PC-9 (cell line): ENCODE measurements at regions not wholly inside any gene's neighbourhood (a gene's known extent, or its start where the extent isn't known, plus 50 kb on each side); places are given as distances from the start of the nearest gene placed in this dataset.

Experiments
- BruUV-seq: library from RNA; stranded (reverse); fragments of 400-500 nt; replicated peaks from 2 replicates; lab custom pipeline; 2021; lab: Mats Ljungman, UMichigan
- CTCF ChIA-PET: fragments of 300-600 bp; sonication (Branson Sonifier 250); formaldehyde crosslinking; loops from one replicate; lab custom pipeline; 2022; ENCODE audit warnings: antibody characterized with exemption; lab: Charles Lee
- POLR2A ChIA-PET: fragments of 300-600 bp; sonication (Branson Sonifier 250); formaldehyde crosslinking; loops from one replicate; lab custom pipeline; 2022; ENCODE audit warnings: antibody characterized with exemption; ENCODE audit not compliant: unreplicated experiment; lab: Charles Lee
- DNase-seq, 2 experiments: peaks; one replicate each; pipeline versions ENCODE4 v3.0.0 to v3.0.0-alpha.2; 2015 to 2022; ENCODE audit warnings: mixed read lengths in 1 of 2
- H2AFZ ChIP-seq: fragments of 200-600 bp; sonication (generic); 2 replicates; pipeline ENCODE4 v1.8.1; 2017; ENCODE audit warnings: antibody characterized with exemption
- H3F3A ChIP-seq: fragments of 200-600 bp; sonication (generic); 2 replicates; pipeline ENCODE4 v1.8.1; 2017; ENCODE audit warnings: antibody characterized with exemption, mild to moderate bottlenecking, low read depth; ENCODE audit not compliant: insufficient read depth
- H3K27ac ChIP-seq: fragments of 200-600 bp; sonication (generic); 2 replicates; pipeline ENCODE4 v1.6.1; 2016; ENCODE audit warnings: mixed run types
- H3K27me3 ChIP-seq: fragments of 200-600 bp; sonication (generic); 2 replicates; pipeline ENCODE4 v1.6.1; 2016; ENCODE audit warnings: low read depth, mixed run types; ENCODE audit not compliant: insufficient read depth
- H3K36me3 ChIP-seq: fragments of 200-600 bp; sonication (generic); 2 replicates; pipeline ENCODE4 v1.6.1; 2016; ENCODE audit warnings: low read depth, mixed run types
- H3K4me1 ChIP-seq: fragments of 200-600 bp; sonication (generic); replicated peaks from 2 replicates; pipeline ENCODE4 v1.6.1; 2016; ENCODE audit warnings: mixed run types; ENCODE audit not compliant: insufficient read depth
- H3K4me2 ChIP-seq: fragments of 200-600 bp; sonication (generic); 2 replicates; pipeline ENCODE4 v1.6.1; 2017; ENCODE audit warnings: mixed run types
- H3K4me3 ChIP-seq: fragments of 200-600 bp; sonication (generic); 2 replicates; pipeline ENCODE4 v1.6.1; 2016; ENCODE audit warnings: mixed run types
- H3K79me2 ChIP-seq: fragments of 200-600 bp; sonication (generic); 2 replicates; pipeline ENCODE4 v1.6.1; 2017; ENCODE audit warnings: low read depth, mixed run types
- H3K9me2 ChIP-seq: fragments of 200-600 bp; sonication (generic); 2 replicates; pipeline ENCODE4 v1.8.1; 2017; ENCODE audit warnings: mild to moderate bottlenecking; ENCODE audit not compliant: insufficient read depth
- H3K9me3 ChIP-seq: fragments of 200-600 bp; sonication (generic); 2 replicates; pipeline ENCODE4 v1.8.1; 2016; ENCODE audit warnings: low read depth; ENCODE audit not compliant: insufficient read depth
- H4K20me1 ChIP-seq: fragments of 200-600 bp; sonication (generic); 2 replicates; pipeline ENCODE4 v1.8.1; 2017; ENCODE audit not compliant: insufficient read depth
- EZH2 ChIP-seq: fragments of 200-600 bp; sonication (generic); IDR thresholded peaks from 2 replicates; pipeline ENCODE4 v1.8.0; 2017; ENCODE audit warnings: antibody characterized with exemption, low read depth
- intact Hi-C: fragments of 100-400 bp; cut with micrococcal nuclease; formaldehyde crosslinking; loops from one replicate; pipeline ENCODE4 v1.10.0; 2022; ENCODE audit not compliant: unreplicated experiment
- TF ChIP-seq, protein P1 (sequence below): fragments of 200-600 bp; sonication (generic); conservative IDR thresholded peaks from 2 replicates; pipeline ENCODE4 v1.6.1; 2017; ENCODE audit warnings: mixed run types, antibody characterized with exemption, mild to moderate bottlenecking, moderate library complexity

DNA sequence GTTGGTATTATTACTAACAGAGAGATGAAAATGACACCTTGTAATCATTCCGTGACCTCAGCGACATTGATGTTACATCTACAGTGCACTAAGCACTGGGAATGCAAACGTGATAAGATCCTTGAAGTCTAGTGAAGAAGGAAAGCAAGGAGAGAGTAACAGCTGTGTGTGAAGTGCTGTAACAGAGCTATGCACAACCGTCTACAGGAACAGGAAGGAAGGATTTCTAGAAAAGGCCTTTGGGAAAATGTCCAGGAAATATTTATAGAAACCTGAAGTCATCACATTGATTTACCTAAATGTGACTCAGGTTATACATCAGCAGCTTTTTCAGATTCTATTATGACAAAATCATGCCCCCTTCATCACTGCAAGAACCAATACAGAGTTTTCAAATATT lies 304.2 kb upstream of the AMIGO2 start:
- intact Hi-C loops = no loop called here
- BruUV-seq = no TSS peak

DNA sequence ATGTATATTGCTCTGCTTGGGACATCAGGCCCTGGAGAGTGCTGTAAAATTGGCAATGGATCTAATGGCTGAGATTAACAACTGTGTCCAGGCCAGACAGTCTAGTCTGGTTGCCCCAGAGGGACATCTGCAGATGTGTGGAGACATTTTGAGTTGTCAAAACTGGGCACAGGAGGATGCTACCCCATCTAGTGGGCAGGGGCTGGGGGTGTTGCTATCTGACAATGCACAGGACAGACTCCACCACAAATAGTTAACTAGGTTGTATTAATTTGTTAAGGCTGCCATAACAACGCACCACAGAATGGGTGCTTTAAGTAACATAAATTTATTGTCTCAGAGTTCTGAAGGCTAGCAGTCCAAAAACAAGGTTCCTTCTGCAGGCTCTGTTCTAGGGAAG lies 302.5 kb upstream of the AMIGO2 start:
- intact Hi-C loops = no loop called here
- Histone ChIP-seq H3K27me3 (no peaks in the 10 kb centered on the region), H3K4me2 (no peak overlapping the region), H3K4me3 (no peak overlapping the region), H3K36me3 (no peaks in the 10 kb centered on the region), H4K20me1 (no peaks in the 10 kb centered on the region), H3K4me1 (peaks cover 11% of the 10 kb centered on the region), H3K27ac (no peak overlapping the region), H3K9me3 (no peaks in the 10 kb centered on the region; the same call in 1 of the 2 replicates), H2AFZ (no peak overlapping the region), H3K9me2 (no peaks in the 10 kb centered on the region), H3F3A (no peaks in the 10 kb centered on the region), H3K79me2 (no peaks in the 10 kb centered on the region)
- BruUV-seq = no TSS peak
- no peak for DNase-seq
- TF ChIP-seq EZH2 = no peak
- TF ChIP-seq, protein P1, sequence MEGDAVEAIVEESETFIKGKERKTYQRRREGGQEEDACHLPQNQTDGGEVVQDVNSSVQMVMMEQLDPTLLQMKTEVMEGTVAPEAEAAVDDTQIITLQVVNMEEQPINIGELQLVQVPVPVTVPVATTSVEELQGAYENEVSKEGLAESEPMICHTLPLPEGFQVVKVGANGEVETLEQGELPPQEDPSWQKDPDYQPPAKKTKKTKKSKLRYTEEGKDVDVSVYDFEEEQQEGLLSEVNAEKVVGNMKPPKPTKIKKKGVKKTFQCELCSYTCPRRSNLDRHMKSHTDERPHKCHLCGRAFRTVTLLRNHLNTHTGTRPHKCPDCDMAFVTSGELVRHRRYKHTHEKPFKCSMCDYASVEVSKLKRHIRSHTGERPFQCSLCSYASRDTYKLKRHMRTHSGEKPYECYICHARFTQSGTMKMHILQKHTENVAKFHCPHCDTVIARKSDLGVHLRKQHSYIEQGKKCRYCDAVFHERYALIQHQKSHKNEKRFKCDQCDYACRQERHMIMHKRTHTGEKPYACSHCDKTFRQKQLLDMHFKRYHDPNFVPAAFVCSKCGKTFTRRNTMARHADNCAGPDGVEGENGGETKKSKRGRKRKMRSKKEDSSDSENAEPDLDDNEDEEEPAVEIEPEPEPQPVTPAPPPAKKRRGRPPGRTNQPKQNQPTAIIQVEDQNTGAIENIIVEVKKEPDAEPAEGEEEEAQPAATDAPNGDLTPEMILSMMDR = no peak
- POLR2A ChIA-PET = no interaction called here
- CTCF ChIA-PET = no interaction called here

More for the DNA sequence above, 304.2 kb upstream of the AMIGO2 start:
- H4K20me1 ChIP-seq = no peaks in the 10 kb centered on the region
- no peaks in the 10 kb centered on the region for H3K27me3 ChIP-seq
- no peak overlapping the region for H3K4me3 ChIP-seq
- ChIA-PET POLR2A (no interaction called here), CTCF (no interaction called here)
- no peaks in the 10 kb centered on the region for H3K36me3 ChIP-seq
- H2AFZ ChIP-seq = no peak overlapping the region
- no peak overlapping the region for H3K27ac ChIP-seq
- TF ChIP-seq, protein P1 = no peak
- TF ChIP-seq EZH2 = no peak
- no peak for DNase-seq
- no peak overlapping the region for H3K4me2 ChIP-seq
- H3K9me3 ChIP-seq = no peaks in the 10 kb centered on the region; the same call in 1 of the 2 replicates
- H3K4me1 ChIP-seq = peaks cover 7% of the 10 kb centered on the region
- H3K9me2 ChIP-seq = no peaks in the 10 kb centered on the region
- no peaks in the 10 kb centered on the region for H3K79me2 ChIP-seq
- H3F3A ChIP-seq = no peaks in the 10 kb centered on the region

DNA sequence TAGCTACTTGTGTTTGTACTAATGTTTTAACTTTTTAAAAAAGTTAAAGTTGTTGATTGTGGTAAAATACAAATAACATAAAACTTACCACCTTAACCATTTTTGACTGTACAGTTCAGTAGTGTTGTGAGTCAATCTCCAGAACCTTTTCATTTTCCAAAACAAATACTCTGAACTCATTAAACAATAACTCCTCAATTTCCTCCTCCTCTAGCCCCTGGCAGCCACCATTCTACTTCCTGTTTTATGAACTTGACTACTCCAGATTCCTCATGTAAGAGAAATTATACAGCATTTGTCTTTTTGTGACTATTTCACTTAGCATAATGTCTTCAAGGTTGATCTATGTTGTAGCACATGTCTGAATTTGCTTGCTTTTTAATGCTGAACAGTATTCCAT lies 299.1 kb upstream of the AMIGO2 start:
- intact Hi-C loops = no loop called here
- H3K9me3 ChIP-seq = no peaks in the 10 kb centered on the region
- TF ChIP-seq, protein P1 = no peak
- TF ChIP-seq EZH2 = no peak
- H3K36me3 ChIP-seq = no peaks in the 10 kb centered on the region; the same call in 1 of the 2 replicates
- H3K27ac ChIP-seq = no peak overlapping the region
- no peak for DNase-seq
- no peak overlapping the region for H3K4me3 ChIP-seq
- CTCF ChIA-PET = interaction anchor here (0.6 to 0.7 kb wide), 2 partner anchors 877 to 1002 kb away, joined by 3 to 5 read pairs; no protein-coding TSS in a partner anchor
- peaks cover 11% of the 10 kb centered on the region for H3K4me1 ChIP-seq
- no peaks in the 10 kb centered on the region for H3K9me2 ChIP-seq
- no peaks in the 10 kb centered on the region for H3K79me2 ChIP-seq
- no peaks in the 10 kb centered on the region for H3K27me3 ChIP-seq
- H2AFZ ChIP-seq = peak overlapping the region; percentile 8; the same call in 1 of the 2 replicates
- POLR2A ChIA-PET = no interaction called here
- H4K20me1 ChIP-seq = no peaks in the 10 kb centered on the region
- H3K4me2 ChIP-seq = 0 out of 2 replicates have a peak overlapping the region, but pooled peaks have one; percentile 7
- BruUV-seq = no TSS peak
- no peaks in the 10 kb centered on the region for H3F3A ChIP-seq
